HCT116 (cell line): ENCODE measurements at regions not wholly inside any gene's neighbourhood (a gene's known extent, or its start where the extent isn't known, plus 50 kb on each side); places are given as distances from the start of the nearest gene placed in this dataset.

Experiments used
- CTCF ChIP-seq, 3 experiments: fragments of 200-600 bp in 1 of 3; sonication (generic) in 1 of 3; IDR thresholded peaks in 2 of 3; conservative IDR thresholded peaks in 1 of 3; 2 replicates each; pipeline ENCODE4 v1.5.1; 2012 to 2017; ENCODE audit warnings: low read depth in 2 of 3, low read length in 2 of 3, antibody characterized with exemption in 1 of 3, borderline replicate concordance in 1 of 3, control low read depth in 1 of 3, mild to moderate bottlenecking in 1 of 3, mixed read lengths in 1 of 3, mixed run types in 1 of 3, moderate library complexity in 1 of 3; ENCODE audit not compliant: insufficient read depth in 1 of 3
- EZH2phosphoT487 ChIP-seq: fragments of 200-600 bp; IDR thresholded peaks from 2 replicates; pipeline ENCODE4 v1.6.1; 2018; ENCODE audit warnings: antibody characterized with exemption, borderline replicate concordance
- MAX ChIP-seq: IDR thresholded peaks from 2 replicates; pipeline ENCODE4 v1.6.1; 2012
- POLR2A ChIP-seq: IDR thresholded peaks from 2 replicates; pipeline ENCODE4 v1.7.0; 2011; ENCODE audit warnings: borderline replicate concordance; ENCODE audit not compliant: insufficient read depth, insufficient read length; ENCODE audit errors: extremely low read depth
- RAD21 ChIP-seq: IDR thresholded peaks from 2 replicates; pipeline ENCODE4 v1.6.1; 2012; ENCODE audit warnings: low read depth, mild to moderate bottlenecking
- REST ChIP-seq: IDR thresholded peaks from 2 replicates; pipeline ENCODE4 v1.6.1; 2012; ENCODE audit warnings: low read depth
- SP1 ChIP-seq: IDR thresholded peaks from 2 replicates; pipeline ENCODE4 v1.6.1; 2012; ENCODE audit warnings: low read depth
- YY1 ChIP-seq: IDR thresholded peaks from 2 replicates; pipeline ENCODE4 v1.6.1; 2011; ENCODE audit warnings: low read length, low read depth, moderate library complexity, mild to moderate bottlenecking; ENCODE audit not compliant: insufficient replicate concordance; ENCODE audit errors: extremely low read depth

- TF ChIP-seq EZH2phosphoT487, result no peak
- no peak for TF ChIP-seq CTCF (IDR thresholded peaks at IDR 0.05 in 2 of 3, conservative IDR thresholded peaks at IDR 0.05 in 1 of 3; ENCODE audit: borderline replicate concordance in 1 of 3, insufficient read depth in 1 of 3, low read depth in 2 of 3, low read length in 2 of 3)
- no peak for TF ChIP-seq MAX
- TF ChIP-seq SP1, result no peak
- no peak for TF ChIP-seq REST
- TF ChIP-seq POLR2A, result no peak
- TF ChIP-seq YY1, result no peak
- no peak for TF ChIP-seq RAD21
Observed at GRCh38 chr14:97104029-97104428, 306.8 kb downstream of the VRK1 start.
